Erythroblast (primary cell): ENCODE measurements at regions not wholly inside any gene's neighbourhood (a gene's known extent, or its start where the extent isn't known, plus 50 kb on each side); places are given as distances from the start of the nearest gene placed in this dataset.

ENCODE experiments used
- GATA1 ChIP-seq: IDR thresholded peaks from 2 replicates; pipeline ENCODE4 v1.6.1; 2011; ENCODE audit warnings: low read depth, mild to moderate bottlenecking, control low read depth, low read length, moderate library complexity
- POLR2A ChIP-seq: IDR thresholded peaks from 2 replicates; pipeline ENCODE4 v1.6.1; 2011; ENCODE audit warnings: mild to moderate bottlenecking, low read length

GRCh38 chr4:1567808-1568581, 116.1 kb downstream of the FAM53A start:
- TF ChIP-seq POLR2A (no peak), GATA1 (no peak)
